Esophagus (tissue), 2 donors: ENCODE measurements at regions not wholly inside any gene's neighbourhood (a gene's known extent, or its start where the extent isn't known, plus 50 kb on each side); places are given as distances from the start of the nearest gene placed in this dataset.

Source experiments
- H3K27ac ChIP-seq, 2 donors: one replicate each; pipeline ENCODE4 v1.5.1; 2013; ENCODE audit warnings: low read depth in 2 of 2, mild to moderate bottlenecking in 2 of 2, inconsistent platforms in 1 of 2, low read length in 1 of 2, moderate library complexity in 1 of 2
- H3K27me3 ChIP-seq, 2 donors: one replicate each; pipeline ENCODE4 v1.6.1; 2013; ENCODE audit warnings: low read length in 2 of 2, control low read depth in 1 of 2, mild to moderate bottlenecking in 1 of 2; ENCODE audit not compliant: insufficient read depth in 2 of 2, control insufficient read depth in 1 of 2
- H3K36me3 ChIP-seq, 2 donors: one replicate each; pipeline ENCODE4 v1.6.1; 2013; ENCODE audit warnings: low read length in 1 of 2; ENCODE audit not compliant: control insufficient read depth in 2 of 2, insufficient read depth in 2 of 2
- H3K4me1 ChIP-seq, 2 donors: one replicate each; pipeline ENCODE4 v1.6.1; 2013; ENCODE audit warnings: low read length in 1 of 2; ENCODE audit not compliant: control insufficient read depth in 2 of 2, insufficient read depth in 2 of 2
- H3K4me3 ChIP-seq, 2 donors: one replicate each; pipeline ENCODE4 v1.5.1; 2013; ENCODE audit warnings: low read length in 2 of 2, mild to moderate bottlenecking in 2 of 2, low read depth in 1 of 2, moderate library complexity in 1 of 2
- H3K9me3 ChIP-seq, 2 donors: one replicate each; pipeline ENCODE4 v1.6.1; 2013; ENCODE audit warnings: mild to moderate bottlenecking in 2 of 2, low read depth in 1 of 2, low read length in 1 of 2, moderate library complexity in 1 of 2; ENCODE audit not compliant: control insufficient read depth in 2 of 2, insufficient read depth in 1 of 2
- whole genome bisulfite sequencing, 2 donors: extraction: QIAGEN DNeasy Blood & Tissue Kit; methylation state at CpG; one replicate each; pipeline ENCODE4 v1.1.7; 2013; 5-methylcytosine and 5-hydroxymethylcytosine counted together
- donor health status: healthy with polysubstance abuse.
- donor health status: Bipolar disorder and iron deficiency.

DNA sequence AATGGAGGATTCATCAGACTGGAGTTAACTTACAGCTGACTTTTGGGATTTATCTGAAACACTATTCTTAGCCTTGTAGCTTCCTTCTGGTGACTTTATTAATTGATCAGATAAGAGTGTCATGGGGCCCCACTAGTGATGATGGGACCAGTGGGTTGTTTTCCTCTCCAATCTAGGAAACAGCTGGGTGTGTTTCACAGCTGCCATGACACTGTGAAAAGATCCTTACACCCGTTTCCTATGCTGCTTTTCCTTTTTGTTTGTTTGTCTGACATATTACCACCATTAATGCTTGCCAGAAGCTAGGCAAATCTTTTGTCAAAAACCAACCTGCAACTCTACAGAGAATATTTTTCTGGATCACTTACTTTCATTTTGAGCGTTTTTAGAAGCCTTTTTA, 86.2 kb downstream of the ZBTB18 start:
- Histone ChIP-seq H3K27me3 (no peaks in the 10 kb centered on the region), H3K4me1 (no peaks in the 10 kb centered on the region), H3K4me3 (no peak overlapping the region), H3K9me3 (no peaks in the 10 kb centered on the region), H3K36me3 (no peaks in the 10 kb centered on the region), H3K27ac (no peak overlapping the region)
- WGBS, 2 donors, result 46 to 52% methylated on average over 2 of the region's 2 CpGs

DNA sequence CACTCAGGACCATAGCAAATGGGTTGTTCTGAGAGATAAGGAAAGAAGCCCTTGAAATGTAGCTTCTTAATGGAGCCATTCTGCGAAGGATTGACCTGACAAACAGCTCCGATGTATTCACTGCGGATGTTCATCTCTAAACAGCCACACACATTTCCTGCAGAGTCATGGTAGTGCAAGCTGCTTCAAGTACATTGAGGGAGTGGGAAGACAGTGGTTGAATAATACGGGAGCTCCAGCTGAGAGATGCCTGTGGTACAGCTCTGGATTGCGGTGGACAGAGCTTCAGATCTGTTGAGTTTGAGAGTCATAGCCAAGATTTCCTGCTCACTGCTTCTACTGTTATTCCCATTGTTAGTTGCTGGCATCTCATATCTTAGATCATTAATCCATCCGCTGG, 86.6 kb downstream of the ZBTB18 start:
- no peak overlapping the region for H3K27ac ChIP-seq
- H3K36me3 ChIP-seq, result no peaks in the 10 kb centered on the region
- no peaks in the 10 kb centered on the region for H3K9me3 ChIP-seq
- no peaks in the 10 kb centered on the region for H3K4me1 ChIP-seq
- 77 to 78% methylated on average over 6 of the region's 6 CpGs for WGBS, 2 donors
- no peak overlapping the region for H3K4me3 ChIP-seq
- H3K27me3 ChIP-seq, result no peaks in the 10 kb centered on the region

DNA sequence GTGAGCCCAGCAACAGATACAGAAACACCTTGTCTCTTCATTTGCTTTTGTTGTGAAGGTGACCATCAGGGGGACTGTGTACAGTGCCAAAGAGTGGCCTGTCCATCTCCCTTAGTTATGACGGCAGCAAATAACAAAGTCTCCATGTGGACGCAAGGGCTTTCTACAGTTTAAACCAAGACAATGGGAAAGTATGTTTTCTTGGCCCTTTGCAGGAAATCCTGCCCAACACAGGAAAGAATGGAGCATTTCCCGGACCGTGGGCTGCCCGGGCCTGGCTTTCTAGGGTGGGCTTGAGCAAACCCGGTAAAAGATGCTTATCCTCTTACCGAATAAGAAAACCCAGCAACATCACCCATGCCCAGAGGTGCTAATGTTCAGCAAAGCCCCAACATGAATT, 87.3 kb downstream of the ZBTB18 start:
- Histone ChIP-seq H3K4me3 (no peak overlapping the region), H3K4me1 (no peaks in the 10 kb centered on the region), H3K27ac (no peak overlapping the region), H3K9me3 (no peaks in the 10 kb centered on the region), H3K27me3 (no peaks in the 10 kb centered on the region), H3K36me3 (no peaks in the 10 kb centered on the region)
- 81 to 82% methylated on average over 7 of the region's 7 CpGs for WGBS, 2 donors

DNA sequence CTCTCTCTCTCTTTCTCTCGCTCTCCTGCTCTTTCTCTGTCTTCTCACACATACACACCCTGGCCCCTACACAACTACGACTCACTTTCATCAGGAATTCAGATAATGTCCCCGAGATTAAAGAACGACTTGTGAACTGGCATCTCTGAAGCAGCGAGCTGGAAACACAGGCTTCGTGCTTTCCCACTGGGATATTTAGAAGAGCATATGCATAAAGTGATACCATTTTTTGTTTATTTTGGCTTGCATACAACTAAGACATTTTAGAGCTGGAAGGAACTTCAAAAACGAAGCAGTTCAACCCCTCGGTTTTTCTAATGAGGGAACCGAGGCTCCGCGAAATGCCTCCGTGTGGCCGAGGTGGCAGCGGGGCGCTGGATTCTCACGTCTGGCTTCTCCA, 88.6 kb downstream of the ZBTB18 start:
- Histone ChIP-seq H3K9me3 (no peaks in the 10 kb centered on the region), H3K27me3 (no peaks in the 10 kb centered on the region), H3K36me3 (no peaks in the 10 kb centered on the region), H3K27ac (no peak overlapping the region), H3K4me1 (no peaks in the 10 kb centered on the region), H3K4me3 (no peak overlapping the region)
- 67 to 69% methylated on average over 16 of the region's 16 CpGs for WGBS, 2 donors

DNA sequence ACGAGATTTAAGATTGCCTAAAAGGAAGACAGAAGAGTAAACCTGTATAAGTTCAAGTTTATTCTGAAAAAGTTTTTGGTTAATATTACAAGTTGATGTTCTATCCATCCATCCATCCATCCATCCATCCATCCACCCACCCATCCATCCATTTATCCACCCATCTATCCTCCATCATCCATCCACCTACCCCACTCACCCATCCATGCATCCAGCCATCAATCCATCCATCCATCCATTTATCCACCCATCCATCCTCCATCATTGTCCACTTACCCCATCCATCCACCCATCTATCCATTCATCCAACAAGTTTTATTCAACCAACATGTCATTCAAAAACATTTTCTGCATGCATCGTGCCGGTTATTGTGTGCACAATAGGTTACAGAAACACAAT, 89.3 kb downstream of the ZBTB18 start:
- 94 to 95% methylated on average over 3 of the region's 3 CpGs for WGBS, 2 donors
- H3K27me3 ChIP-seq, result no peaks in the 10 kb centered on the region
- no peak overlapping the region for H3K4me3 ChIP-seq
- H3K27ac ChIP-seq, result no peak overlapping the region
- no peaks in the 10 kb centered on the region for H3K9me3 ChIP-seq
- H3K36me3 ChIP-seq, result no peaks in the 10 kb centered on the region
- H3K4me1 ChIP-seq, result no peaks in the 10 kb centered on the region

DNA sequence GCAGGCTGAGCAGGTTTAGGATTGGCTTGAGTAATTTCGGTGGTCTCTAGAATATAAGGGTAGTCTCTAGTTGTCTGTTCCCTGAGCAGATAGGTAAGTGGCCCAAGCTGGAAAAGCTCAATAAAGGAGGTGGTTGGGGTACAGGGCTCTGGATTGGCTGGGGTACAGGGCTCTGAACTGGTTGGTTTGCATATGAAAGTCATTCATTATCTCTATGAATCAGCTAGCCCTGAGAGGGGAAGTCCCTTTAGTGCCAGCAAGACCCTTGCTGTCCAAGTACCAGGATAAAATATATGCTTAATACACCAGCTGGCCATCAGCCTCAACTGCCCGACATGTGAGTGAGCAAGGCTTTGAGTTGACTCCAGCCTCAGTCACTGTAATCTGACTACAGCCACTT, 93.0 kb downstream of the ZBTB18 start:
- Histone ChIP-seq H3K36me3 (no peaks in the 10 kb centered on the region), H3K4me1 (no peaks in the 10 kb centered on the region), H3K27me3 (no peaks in the 10 kb centered on the region), H3K9me3 (no peaks in the 10 kb centered on the region), H3K27ac (no peak overlapping the region), H3K4me3 (no peak overlapping the region)
- WGBS, 2 donors, result 88 to 93% methylated on average over 2 of the region's 2 CpGs

DNA sequence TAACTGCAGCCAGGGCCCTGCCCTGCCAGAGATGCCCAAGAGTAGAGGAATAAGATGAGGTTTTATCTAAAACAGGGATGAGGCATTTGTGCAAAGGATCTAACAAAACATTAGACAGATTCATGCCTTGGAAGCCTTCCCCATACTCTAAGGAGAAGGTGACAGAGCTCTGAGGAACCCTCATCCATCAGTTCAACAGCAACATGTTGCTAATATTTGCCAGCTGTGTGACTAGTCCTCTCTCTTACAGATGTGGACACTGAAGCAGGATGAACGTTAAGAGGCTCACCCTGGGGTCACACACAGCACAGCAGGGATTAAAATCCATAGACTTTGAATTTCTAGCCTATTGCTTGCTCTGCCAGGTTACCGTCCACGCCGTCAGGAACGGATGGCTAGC, 99.0 kb downstream of the ZBTB18 start:
- no peaks in the 10 kb centered on the region for H3K27me3 ChIP-seq
- H3K4me1 ChIP-seq, result no peaks in the 10 kb centered on the region
- no peaks in the 10 kb centered on the region for H3K9me3 ChIP-seq
- H3K27ac ChIP-seq, result no peak overlapping the region
- 67% methylated on average over 5 of the region's 5 CpGs for WGBS, 2 donors
- no peaks in the 10 kb centered on the region for H3K36me3 ChIP-seq
- H3K4me3 ChIP-seq, result no peak overlapping the region

DNA sequence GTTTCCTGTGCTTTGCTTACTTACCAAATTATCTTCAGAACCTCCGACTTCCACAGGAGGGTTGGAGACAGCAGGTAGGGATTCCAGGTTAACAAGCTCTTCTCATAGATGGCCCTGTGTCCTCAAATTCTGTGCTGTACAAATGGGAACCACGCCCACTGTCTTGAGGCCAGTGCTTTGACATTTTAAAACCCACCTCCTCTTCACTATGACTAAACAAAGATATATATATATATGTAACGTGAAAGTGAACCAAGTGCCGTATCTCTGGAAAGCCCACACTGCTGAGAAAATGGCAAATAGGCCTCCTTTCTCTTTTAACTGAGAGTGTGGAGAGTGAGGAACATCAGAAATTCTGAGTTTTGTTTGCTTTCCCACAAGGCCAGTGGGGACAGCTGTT, 99.6 kb downstream of the ZBTB18 start:
- Histone ChIP-seq H3K9me3 (no peaks in the 10 kb centered on the region), H3K4me1 (no peaks in the 10 kb centered on the region), H3K36me3 (no peaks in the 10 kb centered on the region), H3K4me3 (no peak overlapping the region), H3K27me3 (no peaks in the 10 kb centered on the region), H3K27ac (no peak overlapping the region)
- 70 to 73% methylated on average over 4 of the region's 4 CpGs for WGBS, 2 donors

DNA sequence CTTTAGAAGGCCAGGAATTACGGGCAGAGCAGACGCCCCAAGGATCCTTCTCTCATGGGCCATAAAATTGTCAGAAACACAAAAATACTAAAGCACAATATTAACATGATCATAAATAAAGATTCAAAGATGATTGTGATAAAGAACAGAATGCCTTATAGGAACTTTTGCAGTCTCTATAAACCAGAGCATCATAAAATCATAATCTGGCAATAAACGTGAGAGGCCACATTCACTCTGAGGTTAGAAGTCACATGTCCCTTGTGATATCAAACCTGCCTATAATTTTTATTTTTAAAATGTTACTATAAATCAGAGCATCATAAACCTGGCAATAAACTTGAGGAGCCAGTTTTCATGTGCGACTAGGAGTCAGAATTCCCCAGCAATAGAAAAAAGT, 100.5 kb downstream of the ZBTB18 start:
- WGBS, 2 donors, result 70 to 91% methylated on average over 4 of the region's 4 CpGs
- H3K9me3 ChIP-seq, result no peaks in the 10 kb centered on the region
- H3K27me3 ChIP-seq, result no peaks in the 10 kb centered on the region
- no peaks in the 10 kb centered on the region for H3K4me1 ChIP-seq
- H3K36me3 ChIP-seq, result no peaks in the 10 kb centered on the region
- no peak overlapping the region for H3K27ac ChIP-seq
- H3K4me3 ChIP-seq, result no peak overlapping the region

DNA sequence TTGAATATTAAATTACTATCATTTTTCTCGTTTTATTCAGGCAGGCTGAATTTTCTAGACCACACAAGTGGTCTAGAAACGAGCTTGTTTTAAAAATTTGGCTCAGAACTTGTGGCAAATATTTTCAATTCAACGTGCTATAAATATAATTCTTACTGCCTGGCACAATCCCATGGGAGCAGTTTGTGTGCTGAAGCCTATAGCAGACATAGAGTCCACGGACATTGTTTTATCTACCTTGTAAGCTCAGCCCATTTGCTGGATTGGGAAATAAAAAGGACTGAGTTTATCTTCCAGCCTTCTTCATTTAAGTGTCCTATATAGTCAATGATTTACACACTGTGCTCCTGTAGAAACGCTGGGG, 103.4 kb downstream of the ZBTB18 start:
- Histone ChIP-seq H3K9me3 (no peaks in the 10 kb centered on the region), H3K27me3 (no peaks in the 10 kb centered on the region), H3K4me3 (no peak overlapping the region), H3K27ac (no peak overlapping the region), H3K36me3 (no peaks in the 10 kb centered on the region), H3K4me1 (no peaks in the 10 kb centered on the region)
- WGBS, 2 donors, result 30 to 39% methylated on average over 5 of the region's 5 CpGs
